ENCODE measurements at regions not wholly inside any gene's neighbourhood (a gene's known extent, or its start where the extent isn't known, plus 50 kb on each side); places are given as distances from the start of the nearest gene placed in this dataset.

GRCh38 chr18:22605736-22606135, 188.0 kb upstream of the CTAGE1 start:
- TF ChIP-seq SIN3A (IDR thresholded peaks at IDR 0.05; ENCODE audit: borderline replicate concordance, insufficient read depth, low read length) (no peak), REST (IDR thresholded peaks at IDR 0.05; ENCODE audit: insufficient read depth in 1 of 2, low read depth in 2 of 2, low read length in 2 of 2) (no peak), TAF1 (IDR thresholded peaks at IDR 0.05; ENCODE audit: borderline replicate concordance, insufficient read depth, low read length) (no peak), FOXP2 (optimal IDR thresholded peaks at IDR 0.05; ENCODE audit: borderline replicate concordance, extremely low read depth, extremely low read length, insufficient read depth) (no peak)

- TF ChIP-seq FOXP2 (optimal IDR thresholded peaks at IDR 0.05; ENCODE audit: borderline replicate concordance, extremely low read depth, extremely low read length, insufficient read depth) = no peak
- no peak for TF ChIP-seq TAF1 (IDR thresholded peaks at IDR 0.05; ENCODE audit: borderline replicate concordance, insufficient read depth, low read length)
- no peak for TF ChIP-seq POLR2AphosphoS5 (IDR thresholded peaks at IDR 0.05; ENCODE audit: low read depth, low read length)
- TF ChIP-seq SIN3A (IDR thresholded peaks at IDR 0.05; ENCODE audit: borderline replicate concordance, insufficient read depth, low read length) = no peak
- TF ChIP-seq REST (IDR thresholded peaks at IDR 0.05; ENCODE audit: insufficient read depth in 1 of 2, low read depth in 2 of 2, low read length in 2 of 2) = no peak
Observed at GRCh38 chr18:22606563-22607283, 189.0 kb upstream of the CTAGE1 start.

GRCh38 chr18:22607284-22607635, 189.5 kb upstream of the CTAGE1 start:
- TF ChIP-seq POLR2AphosphoS5 (IDR thresholded peaks at IDR 0.05; ENCODE audit: low read depth, low read length) = no peak
- TF ChIP-seq TAF1 (IDR thresholded peaks at IDR 0.05; ENCODE audit: borderline replicate concordance, insufficient read depth, low read length) = no peak
- TF ChIP-seq FOXP2 (optimal IDR thresholded peaks at IDR 0.05; ENCODE audit: borderline replicate concordance, extremely low read depth, extremely low read length, insufficient read depth) = no peak
- no peak for TF ChIP-seq REST (IDR thresholded peaks at IDR 0.05; ENCODE audit: insufficient read depth in 1 of 2, low read depth in 2 of 2, low read length in 2 of 2)
- TF ChIP-seq SIN3A (IDR thresholded peaks at IDR 0.05; ENCODE audit: borderline replicate concordance, insufficient read depth, low read length) = no peak

DNA sequence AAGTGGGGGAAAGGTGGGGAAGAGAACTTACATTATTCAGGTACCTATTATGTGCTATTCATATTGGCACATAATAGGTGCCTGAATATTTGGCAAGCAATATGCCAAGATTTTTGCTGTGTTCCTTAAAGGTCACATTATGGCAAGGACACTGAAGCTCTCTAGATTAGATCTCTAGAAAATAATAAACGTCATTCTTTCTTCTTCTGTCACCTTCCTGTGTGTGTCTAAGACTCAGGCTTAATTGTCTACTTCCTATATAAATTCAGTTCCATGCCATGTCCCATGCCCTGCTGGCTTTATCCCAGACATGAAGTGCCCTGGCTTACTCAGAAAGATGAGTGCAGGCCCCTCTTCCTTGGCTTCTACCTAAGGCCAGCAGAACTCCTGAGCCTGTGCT, 191.1 kb upstream of the CTAGE1 start:
- no peak for TF ChIP-seq SIN3A (IDR thresholded peaks at IDR 0.05; ENCODE audit: borderline replicate concordance, insufficient read depth, low read length)
- no peak for TF ChIP-seq REST (IDR thresholded peaks at IDR 0.05; ENCODE audit: insufficient read depth in 1 of 2, low read depth in 2 of 2, low read length in 2 of 2)
- TF ChIP-seq POLR2AphosphoS5 (IDR thresholded peaks at IDR 0.05; ENCODE audit: low read depth, low read length) = no peak
- TF ChIP-seq TAF1 (IDR thresholded peaks at IDR 0.05; ENCODE audit: borderline replicate concordance, insufficient read depth, low read length) = no peak
- TF ChIP-seq FOXP2 (optimal IDR thresholded peaks at IDR 0.05; ENCODE audit: borderline replicate concordance, extremely low read depth, extremely low read length, insufficient read depth) = no peak
